Stimulated activated naive CD8-positive, alpha-beta T cell treated with anti-CD3 and anti-CD28 coated beads, Interleukin-15, amount 100 ng/mL, for 72 hours (primary cell): ENCODE measurements at regions not wholly inside any gene's neighbourhood (a gene's known extent, or its start where the extent isn't known, plus 50 kb on each side); places are given as distances from the start of the nearest gene placed in this dataset.

Source experiments
- ATAC-seq: fragments of 150-1000 bp; cut with Tn5 transposase; 2 replicates; pipeline ENCODE4 v1.10.0; 2021; ENCODE audit warnings: mild to moderate bottlenecking, moderate library complexity
- DNase-seq, 2 donors: peaks; one replicate each; pipeline ENCODE4 v3.0.0; 2021 to 2022
- H3K27ac Mint-ChIP-seq, 2 donors: one replicate each; pipeline ENCODE4 v1.8.0; 2022; ENCODE audit warnings: mild to moderate bottlenecking in 2 of 2, mixed read lengths in 2 of 2, moderate library complexity in 2 of 2
- H3K27me3 Mint-ChIP-seq: one replicate; pipeline ENCODE4 v1.8.0; 2022; ENCODE audit warnings: mixed read lengths
- H3K4me1 Mint-ChIP-seq: one replicate; pipeline ENCODE4 v1.8.0; 2022; ENCODE audit warnings: mild to moderate bottlenecking, mixed read lengths
- H3K4me3 Mint-ChIP-seq, 2 donors: one replicate each; pipeline ENCODE4 v1.8.0; 2022; ENCODE audit warnings: mild to moderate bottlenecking in 2 of 2, mixed read lengths in 2 of 2, moderate library complexity in 1 of 2
- H3K9me3 Mint-ChIP-seq, 2 donors: one replicate each; pipeline ENCODE4 v1.8.0; 2022; ENCODE audit warnings: mixed read lengths in 2 of 2

DNA sequence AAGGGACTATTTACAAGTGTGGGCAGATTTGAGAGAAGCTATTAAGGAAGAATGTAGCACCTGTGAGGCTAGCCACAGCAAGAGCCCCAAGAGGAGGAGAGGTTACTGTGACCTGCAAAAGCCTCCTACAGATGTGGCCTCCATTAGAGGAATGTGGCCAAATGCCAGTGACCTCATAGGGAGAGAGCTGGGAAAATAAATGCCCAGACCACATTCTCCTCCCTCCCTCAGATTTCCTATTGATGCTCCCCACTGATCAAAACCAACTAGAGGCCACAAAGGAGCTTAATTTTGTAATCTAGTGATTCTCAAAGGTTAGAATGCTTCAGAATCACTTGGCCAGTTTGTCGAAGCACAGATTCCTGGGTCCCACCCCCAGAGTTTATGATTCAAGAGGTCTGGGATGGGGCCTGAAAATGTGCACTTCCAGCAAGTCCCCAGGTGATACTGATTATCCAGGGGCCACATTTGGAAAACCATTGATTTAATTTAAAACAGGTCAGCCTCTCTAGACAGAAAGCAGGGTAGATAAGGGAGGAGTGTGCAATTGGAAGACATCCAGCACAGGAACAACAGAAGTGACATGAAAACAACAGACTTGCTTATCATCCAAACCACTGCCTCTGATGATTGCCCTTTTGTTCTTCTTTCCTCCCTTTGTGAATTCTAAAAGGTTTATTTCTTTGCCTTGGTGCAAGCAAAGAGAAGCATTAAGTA lies 61.2 kb upstream of the RBBP8 start:
- no peak for DNase-seq
- no peak overlapping the region for H3K27ac Mint-ChIP-seq
- no peak overlapping the region for H3K4me3 Mint-ChIP-seq
- no peaks in the 10 kb centered on the region for H3K9me3 Mint-ChIP-seq
- ATAC-seq = no peak
- peaks cover 15% of the 10 kb centered on the region for H3K27me3 Mint-ChIP-seq
- H3K4me1 Mint-ChIP-seq = peaks cover 7% of the 10 kb centered on the region

DNA sequence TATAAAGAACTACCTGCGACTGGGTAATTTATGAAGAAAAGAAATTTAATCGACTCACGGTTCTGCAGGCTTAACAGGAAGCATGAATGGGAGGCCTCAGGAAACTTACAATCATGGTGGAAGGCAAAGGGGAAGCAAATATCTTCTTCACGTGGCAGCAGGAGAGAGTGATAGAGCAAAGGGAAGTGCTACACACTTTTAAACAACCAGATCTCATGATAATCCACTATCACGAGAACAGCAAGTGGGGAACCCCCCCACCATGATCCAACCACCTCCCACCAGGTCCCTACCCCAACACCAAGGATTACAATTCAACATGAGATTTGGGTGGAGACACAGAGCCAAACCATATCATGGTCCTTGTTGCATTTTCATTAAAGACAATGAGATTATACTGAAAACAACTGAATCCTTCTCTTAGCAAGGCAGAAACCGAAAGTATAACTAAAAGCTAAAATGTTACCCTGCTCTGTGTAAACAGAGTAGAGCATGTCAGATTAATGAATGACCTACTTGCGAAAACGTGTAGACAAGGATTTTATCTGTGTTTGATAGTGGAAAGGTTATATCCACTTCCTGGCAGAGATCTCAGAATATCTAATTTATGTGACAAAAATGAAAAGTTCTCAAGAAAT lies 60.1 kb upstream of the RBBP8 start:
- peak overlapping the region in 1 of 2 donors; percentile 55 for H3K27ac Mint-ChIP-seq
- DNase-seq = no peak
- ATAC-seq = no peak
- peaks cover 5% of the 10 kb centered on the region for H3K27me3 Mint-ChIP-seq
- H3K9me3 Mint-ChIP-seq = no peaks in the 10 kb centered on the region
- H3K4me1 Mint-ChIP-seq = peaks cover 7% of the 10 kb centered on the region
- H3K4me3 Mint-ChIP-seq = no peak overlapping the region

GRCh38 chr18:22879293-22879692 lies 53.8 kb upstream of the RBBP8 start:
- no peaks in the 10 kb centered on the region for H3K9me3 Mint-ChIP-seq
- ATAC-seq (no peak), DNase-seq (no peak)
- no peak overlapping the region for H3K27ac Mint-ChIP-seq
- H3K4me1 Mint-ChIP-seq = no peaks in the 10 kb centered on the region
- no peaks in the 10 kb centered on the region for H3K27me3 Mint-ChIP-seq
- H3K4me3 Mint-ChIP-seq = no peak overlapping the region

DNA sequence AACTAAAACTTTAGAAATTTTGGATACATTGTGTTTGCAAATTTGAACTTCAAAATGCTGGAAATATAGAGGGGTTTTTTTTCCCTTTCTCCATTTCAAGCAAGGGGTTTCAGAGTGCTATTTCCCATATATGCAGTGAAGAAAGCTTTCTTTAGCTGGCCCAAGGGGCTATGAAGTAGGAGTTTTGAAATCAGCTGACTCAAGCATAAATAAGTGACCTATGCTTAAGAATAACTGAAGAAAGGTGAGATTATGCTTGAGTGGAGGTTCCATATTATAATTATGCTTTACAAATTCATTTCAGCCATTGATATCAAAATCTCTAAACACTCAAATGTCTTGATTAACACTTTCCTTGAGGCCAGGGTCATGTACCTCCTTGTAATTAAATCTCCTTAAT lies 51.0 kb upstream of the RBBP8 start:
- H3K9me3 Mint-ChIP-seq = peaks cover 0 to 7% of the 10 kb centered on the region in 2 donors
- ATAC-seq (no peak), DNase-seq (no peak)
- H3K4me3 Mint-ChIP-seq = no peak overlapping the region
- H3K27ac Mint-ChIP-seq = no peak overlapping the region
- H3K27me3 Mint-ChIP-seq = peaks cover 16% of the 10 kb centered on the region
- H3K4me1 Mint-ChIP-seq = no peaks in the 10 kb centered on the region

GRCh38 chr18:22883179-22883578 lies 49.9 kb upstream of the RBBP8 start:
- H3K27me3 Mint-ChIP-seq = peaks cover 18% of the 10 kb centered on the region
- ATAC-seq (no peak), DNase-seq (no peak)
- H3K4me1 Mint-ChIP-seq = no peaks in the 10 kb centered on the region
- peaks cover 0 to 7% of the 10 kb centered on the region in 2 donors for H3K9me3 Mint-ChIP-seq
- H3K27ac Mint-ChIP-seq = no peak overlapping the region
- no peak overlapping the region for H3K4me3 Mint-ChIP-seq
